OCI-LY3 (cell line): ENCODE measurements at regions not wholly inside any gene's neighbourhood (a gene's known extent, or its start where the extent isn't known, plus 50 kb on each side); places are given as distances from the start of the nearest gene placed in this dataset.

ENCODE experiments used
- H2AFZ ChIP-seq: fragments of 200-600, 300-600 bp; shearing (Covaris generic); 2 replicates; pipeline ENCODE4 v1.6.0; 2014; ENCODE audit warnings: antibody characterized with exemption, low read depth, low read length
- H3K27ac ChIP-seq: fragments of 200-600, 300-600 bp; sonication (generic); 2 replicates; pipeline ENCODE4 v1.5.1; 2014; ENCODE audit warnings: mild to moderate bottlenecking, low read length, moderate library complexity, mixed read lengths
- H3K27me3 ChIP-seq: fragments of 200-600, 300-600 bp; sonication (generic); 2 replicates; pipeline ENCODE4 v1.6.1; 2014; ENCODE audit warnings: low read depth, low read length, mixed read lengths
- H3K36me3 ChIP-seq: fragments of 200-600, 300-600 bp; sonication (generic); replicated peaks from 2 replicates; pipeline ENCODE3; 2014; ENCODE audit warnings: low read depth, low read length, mixed read lengths
- H3K4me1 ChIP-seq: fragments of 300-600, 200-600 bp; sonication (generic); 2 replicates; pipeline ENCODE4 v1.6.1; 2014; ENCODE audit warnings: low read length, mixed read lengths
- H3K4me2 ChIP-seq: fragments of 200-600, 300-600 bp; sonication (generic); 2 replicates; pipeline ENCODE4 v1.6.1; 2014; ENCODE audit warnings: low read length, mixed read lengths
- H3K4me3 ChIP-seq: fragments of 300-600, 200-600 bp; sonication (generic); 2 replicates; pipeline ENCODE4 v1.5.1; 2014; ENCODE audit warnings: antibody characterized with exemption, mild to moderate bottlenecking, low read length, moderate library complexity
- H3K79me2 ChIP-seq: fragments of 300-600, 200-600 bp; shearing (Covaris generic); 2 replicates; pipeline ENCODE4 v1.6.1; 2014; ENCODE audit warnings: mild to moderate bottlenecking, low read length, mixed read lengths
- H3K9ac ChIP-seq: fragments of 300-600, 200-600 bp; shearing (Covaris generic); 2 replicates; pipeline ENCODE4 v1.6.0; 2014; ENCODE audit warnings: mild to moderate bottlenecking, low read length, moderate library complexity
- H3K9me3 ChIP-seq: fragments of 200-600, 300-600 bp; shearing (Covaris generic); 2 replicates; pipeline ENCODE4 v1.6.1; 2014; ENCODE audit warnings: low read length, mixed read lengths; ENCODE audit not compliant: insufficient read depth
- H4K20me1 ChIP-seq: fragments of 200-600, 300-600 bp; sonication (generic); 2 replicates; pipeline ENCODE4 v1.6.1; 2016; ENCODE audit warnings: low read length, mixed read lengths; ENCODE audit not compliant: insufficient read depth
- EZH2phosphoT487 ChIP-seq: fragments of 200-600 bp; shearing (Covaris generic); IDR thresholded peaks from 2 replicates; pipeline ENCODE4 v1.6.1; 2018; ENCODE audit warnings: antibody characterized with exemption, mixed run types, low read depth
- TF ChIP-seq, protein P1 (sequence below): fragments of 200-600, 300-600 bp; sonication (generic); IDR thresholded peaks from 2 replicates; pipeline ENCODE4 v1.5.1; 2014; ENCODE audit warnings: antibody characterized with exemption, low read length, low read depth

DNA sequence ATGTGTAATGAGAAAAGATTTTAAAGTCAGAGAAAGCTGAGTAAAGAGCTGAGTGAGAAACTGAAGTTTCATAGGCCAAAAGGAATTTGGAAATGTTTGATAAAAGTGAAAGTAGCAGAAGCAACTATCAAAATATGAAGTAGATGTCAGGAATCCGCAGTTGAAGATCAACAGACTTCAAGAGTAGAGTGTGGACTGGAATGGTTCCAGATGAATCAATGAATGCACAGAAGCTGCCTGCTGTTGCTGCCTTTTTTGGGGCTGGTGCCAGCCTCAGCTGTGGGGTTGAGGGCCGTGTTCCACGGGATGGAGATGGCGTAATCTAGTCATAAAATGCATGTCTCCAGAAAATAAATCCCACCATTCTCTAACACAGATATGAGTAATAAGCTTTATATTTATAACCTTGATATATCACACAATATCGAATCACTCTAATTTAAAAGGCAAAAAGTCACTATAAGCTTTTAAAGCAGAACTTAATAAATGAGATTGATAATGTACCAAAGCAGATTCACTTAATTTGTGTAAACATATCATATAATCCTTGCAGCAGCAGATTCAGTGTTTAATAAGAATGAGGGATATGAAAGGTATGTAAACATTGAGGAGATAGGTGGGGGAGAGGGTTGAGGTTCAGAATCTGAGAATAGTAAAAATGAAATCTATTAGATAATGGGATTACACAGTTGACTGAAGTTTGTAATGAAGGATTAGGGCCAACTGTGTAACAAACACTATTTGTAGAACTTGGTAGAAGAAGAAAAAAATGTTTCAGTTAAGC is 652.3 kb upstream of the FTMT start:
- 0 out of 2 replicates have a peak overlapping the region, but pooled peaks have one; percentile 70 for H2AFZ ChIP-seq
- no peak overlapping the region for H3K4me2 ChIP-seq
- H4K20me1 ChIP-seq: no peaks in the 10 kb centered on the region
- H3K27ac ChIP-seq: no peak overlapping the region
- no peaks in the 10 kb centered on the region for H3K79me2 ChIP-seq
- no peaks in the 10 kb centered on the region for H3K9me3 ChIP-seq
- TF ChIP-seq EZH2phosphoT487: no peak
- TF ChIP-seq, protein P1, sequence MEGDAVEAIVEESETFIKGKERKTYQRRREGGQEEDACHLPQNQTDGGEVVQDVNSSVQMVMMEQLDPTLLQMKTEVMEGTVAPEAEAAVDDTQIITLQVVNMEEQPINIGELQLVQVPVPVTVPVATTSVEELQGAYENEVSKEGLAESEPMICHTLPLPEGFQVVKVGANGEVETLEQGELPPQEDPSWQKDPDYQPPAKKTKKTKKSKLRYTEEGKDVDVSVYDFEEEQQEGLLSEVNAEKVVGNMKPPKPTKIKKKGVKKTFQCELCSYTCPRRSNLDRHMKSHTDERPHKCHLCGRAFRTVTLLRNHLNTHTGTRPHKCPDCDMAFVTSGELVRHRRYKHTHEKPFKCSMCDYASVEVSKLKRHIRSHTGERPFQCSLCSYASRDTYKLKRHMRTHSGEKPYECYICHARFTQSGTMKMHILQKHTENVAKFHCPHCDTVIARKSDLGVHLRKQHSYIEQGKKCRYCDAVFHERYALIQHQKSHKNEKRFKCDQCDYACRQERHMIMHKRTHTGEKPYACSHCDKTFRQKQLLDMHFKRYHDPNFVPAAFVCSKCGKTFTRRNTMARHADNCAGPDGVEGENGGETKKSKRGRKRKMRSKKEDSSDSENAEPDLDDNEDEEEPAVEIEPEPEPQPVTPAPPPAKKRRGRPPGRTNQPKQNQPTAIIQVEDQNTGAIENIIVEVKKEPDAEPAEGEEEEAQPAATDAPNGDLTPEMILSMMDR: no peak
- no peaks in the 10 kb centered on the region for H3K36me3 ChIP-seq
- H3K4me1 ChIP-seq: no peaks in the 10 kb centered on the region
- no peaks in the 10 kb centered on the region for H3K27me3 ChIP-seq
- H3K9ac ChIP-seq: no peak overlapping the region
- H3K4me3 ChIP-seq: no peak overlapping the region

DNA sequence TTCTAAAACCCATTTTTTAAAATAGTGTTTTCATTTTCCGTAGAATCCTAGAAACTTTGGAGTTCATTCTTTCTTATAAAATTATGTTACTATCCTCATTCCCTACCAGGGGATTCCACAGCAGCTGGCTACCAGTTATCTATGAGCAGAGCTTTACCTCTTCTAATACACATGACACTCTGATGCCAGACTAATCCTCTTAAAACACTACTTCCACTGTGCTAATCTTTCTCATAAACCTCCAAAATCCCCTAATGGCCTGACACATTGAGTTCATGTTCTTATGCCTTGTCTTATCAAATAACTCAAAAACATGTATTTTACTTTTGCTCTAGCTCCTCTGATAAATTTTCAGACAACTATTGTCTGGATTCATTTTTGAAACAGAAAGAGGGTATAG is 633.6 kb upstream of the FTMT start:
- H3K9me3 ChIP-seq: no peaks in the 10 kb centered on the region
- no peak overlapping the region for H3K4me3 ChIP-seq
- H3K36me3 ChIP-seq: no peaks in the 10 kb centered on the region
- no peak overlapping the region for H3K27ac ChIP-seq
- no peak for TF ChIP-seq EZH2phosphoT487
- TF ChIP-seq, protein P1: no peak
- no peaks in the 10 kb centered on the region for H3K27me3 ChIP-seq
- H4K20me1 ChIP-seq: no peaks in the 10 kb centered on the region
- H3K4me1 ChIP-seq: no peaks in the 10 kb centered on the region
- H3K4me2 ChIP-seq: no peak overlapping the region
- H3K9ac ChIP-seq: no peak overlapping the region
- H2AFZ ChIP-seq: no peak overlapping the region
- no peaks in the 10 kb centered on the region for H3K79me2 ChIP-seq

DNA sequence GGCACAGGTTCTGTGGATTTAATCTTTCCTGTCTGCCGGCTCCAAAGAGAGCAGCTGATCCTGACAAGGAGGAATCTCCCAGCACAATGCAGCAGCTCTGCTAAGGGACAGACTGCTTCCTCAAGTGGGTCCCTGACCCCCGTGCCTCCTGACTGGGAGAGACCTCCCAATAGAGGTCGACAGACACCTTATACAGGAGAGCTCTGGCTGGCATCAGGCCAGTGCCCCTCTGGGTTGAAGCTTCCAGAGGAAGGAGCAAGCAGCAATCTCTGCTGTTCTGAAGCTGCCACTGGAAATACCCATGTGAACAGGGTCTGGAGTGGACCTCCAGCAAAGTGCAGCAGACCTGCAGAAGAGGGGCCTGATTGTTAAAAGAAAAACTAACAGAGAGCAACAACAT is 630.2 kb upstream of the FTMT start:
- no peak overlapping the region for H3K9ac ChIP-seq
- no peaks in the 10 kb centered on the region for H3K4me1 ChIP-seq
- no peak overlapping the region for H3K27ac ChIP-seq
- H3K79me2 ChIP-seq: no peaks in the 10 kb centered on the region
- no peak overlapping the region for H2AFZ ChIP-seq
- H3K9me3 ChIP-seq: no peaks in the 10 kb centered on the region
- no peaks in the 10 kb centered on the region for H3K27me3 ChIP-seq
- H3K4me2 ChIP-seq: no peak overlapping the region
- H3K4me3 ChIP-seq: no peak overlapping the region
- H4K20me1 ChIP-seq: no peaks in the 10 kb centered on the region
- no peaks in the 10 kb centered on the region for H3K36me3 ChIP-seq
- no peak for TF ChIP-seq EZH2phosphoT487
- TF ChIP-seq, protein P1: no peak

DNA sequence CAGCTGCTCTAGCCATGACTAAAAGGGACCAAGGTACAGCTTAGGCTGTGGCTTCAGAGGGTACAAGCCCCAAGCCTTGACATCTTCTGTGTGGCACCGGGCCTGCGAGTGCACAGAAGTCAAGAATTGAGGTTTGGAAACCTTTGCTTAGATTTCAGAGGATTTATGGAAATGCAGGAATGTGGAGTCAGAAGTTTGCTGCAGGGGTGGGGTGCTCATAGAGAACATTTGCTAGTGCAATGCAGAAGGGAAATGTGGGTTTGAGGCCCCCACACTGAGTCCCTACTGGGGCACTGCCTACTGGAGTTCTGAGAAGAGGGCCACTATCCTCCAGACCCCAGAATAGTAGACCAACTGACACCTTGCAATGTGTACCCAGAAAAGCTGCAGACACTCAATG is 624.9 kb upstream of the FTMT start:
- TF ChIP-seq EZH2phosphoT487: no peak
- TF ChIP-seq, protein P1: no peak

More for the DNA sequence above, 624.9 kb upstream of the FTMT start:
- H3K4me3 ChIP-seq: no peak overlapping the region
- H2AFZ ChIP-seq: no peak overlapping the region
- H3K27me3 ChIP-seq: no peaks in the 10 kb centered on the region
- H3K9me3 ChIP-seq: no peaks in the 10 kb centered on the region
- no peaks in the 10 kb centered on the region for H3K4me1 ChIP-seq
- no peaks in the 10 kb centered on the region for H3K79me2 ChIP-seq
- no peak overlapping the region for H3K4me2 ChIP-seq
- H3K36me3 ChIP-seq: no peaks in the 10 kb centered on the region
- H4K20me1 ChIP-seq: no peaks in the 10 kb centered on the region
- no peak overlapping the region for H3K9ac ChIP-seq
- H3K27ac ChIP-seq: no peak overlapping the region
